Transverse colon (tissue), 3 donors: ENCODE measurements at regions not wholly inside any gene's neighbourhood (a gene's known extent, or its start where the extent isn't known, plus 50 kb on each side); places are given as distances from the start of the nearest gene placed in this dataset.

Source experiments
- CTCF ChIP-seq, 5 experiments: fragments of 200-600 bp in 3 of 5; fragments of 450-650 bp in 2 of 5; sonication (generic) in 3 of 5; IDR thresholded peaks; 1 replicate in 2 of 5; 2 replicates in 3 of 5; pipeline ENCODE4 v1.5.1; 2016 to 2017; ENCODE audit warnings: antibody characterized with exemption in 5 of 5, inconsistent platforms in 3 of 5, mild to moderate bottlenecking in 2 of 5, moderate library complexity in 1 of 5
- EP300 ChIP-seq: sonication (generic); formaldehyde crosslinking; IDR thresholded peaks from one replicate; pipeline ENCODE4 v1.6.1; 2017; ENCODE audit warnings: antibody characterized with exemption, low read depth

- TF ChIP-seq CTCF (IDR thresholded peaks at IDR 0.05) = no peak
- no peak for TF ChIP-seq EP300
These were observed 140.0 kb upstream of the TAF11L2 start for GRCh38 chr5:17358031-17358430.
